ENCODE measurements at regions not wholly inside any gene's neighbourhood (a gene's known extent, or its start where the extent isn't known, plus 50 kb on each side); places are given as distances from the start of the nearest gene placed in this dataset.

GRCh38 chr2:217612211-217612610 is 390.6 kb downstream of the TNS1 start:
- H3K4me3 Mint-ChIP-seq: no peak overlapping the region
- H3K27ac Mint-ChIP-seq: no peak overlapping the region
- no peaks in the 10 kb centered on the region for H3K36me3 Mint-ChIP-seq (ENCODE audit: low read depth)
- DNase-seq: no peak
- H3K27me3 Mint-ChIP-seq (ENCODE audit: insufficient read depth): peaks cover 33% of the 10 kb centered on the region
- TF ChIP-seq CTCF (IDR thresholded peaks at IDR 0.05): no peak
- peaks cover 9% of the 10 kb centered on the region for H3K4me1 Mint-ChIP-seq (ENCODE audit: low read depth)
- no peaks in the 10 kb centered on the region for H3K9me3 Mint-ChIP-seq

DNA sequence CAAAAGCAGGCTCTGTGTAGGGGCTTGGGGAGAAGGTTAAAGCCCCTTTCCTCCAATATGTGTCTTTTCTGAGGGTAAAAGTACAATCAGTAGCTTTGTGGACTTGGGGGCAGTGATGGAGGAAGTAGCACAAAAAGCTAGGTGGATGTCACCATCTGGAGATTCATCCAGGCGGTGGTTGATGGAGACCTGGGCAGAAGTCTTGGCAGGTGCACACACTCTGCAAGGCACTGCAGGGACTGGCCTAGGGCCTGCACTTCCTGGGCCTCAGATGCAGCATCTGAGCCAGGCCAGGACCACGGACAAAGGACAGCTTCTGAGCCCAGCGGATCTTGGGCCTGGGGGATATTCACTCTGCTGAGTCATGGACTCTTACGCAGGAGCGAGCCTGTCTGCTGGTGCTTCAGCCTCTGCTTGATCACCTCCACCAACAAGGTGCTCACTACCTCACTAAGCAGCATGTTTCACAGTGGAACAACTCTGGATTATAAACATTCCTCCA is 391.1 kb downstream of the TNS1 start:
- DNase-seq: no peak
- Mint-ChIP-seq H3K27me3 (ENCODE audit: insufficient read depth) (peaks cover 36% of the 10 kb centered on the region), H3K9me3 (no peaks in the 10 kb centered on the region), H3K27ac (no peak overlapping the region), H3K4me1 (ENCODE audit: low read depth) (peaks cover 3% of the 10 kb centered on the region), H3K36me3 (ENCODE audit: low read depth) (no peaks in the 10 kb centered on the region), H3K4me3 (no peak overlapping the region)
- no peak for TF ChIP-seq CTCF (IDR thresholded peaks at IDR 0.05)

- TF ChIP-seq CTCF (IDR thresholded peaks at IDR 0.05): no peak
- no peak for DNase-seq
- Mint-ChIP-seq H3K4me3 (no peak overlapping the region), H3K4me1 (ENCODE audit: low read depth) (no peaks in the 10 kb centered on the region), H3K36me3 (ENCODE audit: low read depth) (no peaks in the 10 kb centered on the region), H3K27ac (no peak overlapping the region), H3K27me3 (ENCODE audit: insufficient read depth) (peaks cover 39% of the 10 kb centered on the region), H3K9me3 (no peaks in the 10 kb centered on the region)
These were observed 391.7 kb downstream of the TNS1 start for GRCh38 chr2:217611056-217611455.

DNA sequence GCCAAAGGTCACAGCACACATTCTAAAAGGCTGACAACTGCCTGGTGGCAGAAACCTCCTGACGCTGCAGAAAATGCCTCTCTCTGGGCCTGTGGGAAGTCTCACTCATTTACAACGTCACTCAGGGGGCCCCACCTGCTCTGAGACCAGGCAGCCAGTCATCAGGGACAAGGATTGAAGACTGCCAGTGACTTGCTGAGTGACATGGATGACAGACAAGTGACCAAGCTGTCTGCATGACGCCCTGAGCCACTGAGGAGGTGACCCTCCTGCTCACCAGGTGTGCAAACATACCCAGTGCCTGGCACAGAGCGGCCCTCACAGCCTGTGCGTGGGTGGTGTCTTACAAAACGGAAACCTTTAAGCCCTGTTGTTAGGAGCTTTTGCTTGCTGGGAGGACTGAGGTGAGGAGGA is 392.4 kb downstream of the TNS1 start:
- Mint-ChIP-seq H3K27me3 (ENCODE audit: insufficient read depth) (peaks cover 39% of the 10 kb centered on the region), H3K4me3 (no peak overlapping the region), H3K9me3 (no peaks in the 10 kb centered on the region), H3K4me1 (ENCODE audit: low read depth) (no peaks in the 10 kb centered on the region), H3K36me3 (ENCODE audit: low read depth) (no peaks in the 10 kb centered on the region), H3K27ac (no peak overlapping the region)
- TF ChIP-seq CTCF (IDR thresholded peaks at IDR 0.05): no peak
- no peak for DNase-seq

- Mint-ChIP-seq H3K9me3 (no peaks in the 10 kb centered on the region), H3K27me3 (ENCODE audit: insufficient read depth) (peaks cover 43% of the 10 kb centered on the region), H3K4me3 (no peak overlapping the region), H3K27ac (no peak overlapping the region), H3K36me3 (ENCODE audit: low read depth) (no peaks in the 10 kb centered on the region), H3K4me1 (ENCODE audit: low read depth) (peaks cover 1% of the 10 kb centered on the region; the same call in 1 of the 2 replicates)
- DNase-seq: no peak
- TF ChIP-seq CTCF (IDR thresholded peaks at IDR 0.05): no peak
These were observed 392.8 kb downstream of the TNS1 start for GRCh38 chr2:217609952-217610351.

- no peaks in the 10 kb centered on the region for H3K9me3 Mint-ChIP-seq
- H3K27me3 Mint-ChIP-seq (ENCODE audit: insufficient read depth): peaks cover 44% of the 10 kb centered on the region
- TF ChIP-seq CTCF (IDR thresholded peaks at IDR 0.05): no peak
- DNase-seq: no peak
- no peak overlapping the region for H3K4me3 Mint-ChIP-seq
- H3K36me3 Mint-ChIP-seq (ENCODE audit: low read depth): no peaks in the 10 kb centered on the region
- H3K27ac Mint-ChIP-seq: no peak overlapping the region
- peaks cover 6% of the 10 kb centered on the region; the same call in 1 of the 2 replicates for H3K4me1 Mint-ChIP-seq (ENCODE audit: low read depth)
These were observed 396.5 kb downstream of the TNS1 start for GRCh38 chr2:217606296-217606695.

All from HFFc6 (cell line).